ENCODE measurements at regions not wholly inside any gene's neighbourhood (a gene's known extent, or its start where the extent isn't known, plus 50 kb on each side); places are given as distances from the start of the nearest gene placed in this dataset.

DNA sequence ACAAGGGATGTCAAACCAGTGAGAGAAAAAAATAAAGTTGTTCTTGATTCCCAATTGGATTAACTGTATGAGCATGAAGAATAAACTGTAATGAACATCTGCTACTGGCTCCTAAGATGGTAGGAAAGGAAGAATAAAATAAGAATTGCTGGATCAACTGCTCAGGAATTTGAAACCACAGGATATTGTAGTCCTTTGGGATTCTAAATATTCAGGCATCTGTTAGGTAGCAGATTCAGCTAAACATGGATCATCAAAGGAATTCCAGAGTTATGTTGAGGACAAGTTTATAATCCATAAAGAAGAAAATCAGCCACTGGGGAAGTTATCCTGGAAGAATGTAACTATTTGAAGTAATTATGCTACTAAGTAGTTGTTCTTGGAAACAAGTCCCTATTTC lies 65.8 kb downstream of the ISL1 start:
- no peak for DNase-seq (ENCODE audit: low spot score)

DNA sequence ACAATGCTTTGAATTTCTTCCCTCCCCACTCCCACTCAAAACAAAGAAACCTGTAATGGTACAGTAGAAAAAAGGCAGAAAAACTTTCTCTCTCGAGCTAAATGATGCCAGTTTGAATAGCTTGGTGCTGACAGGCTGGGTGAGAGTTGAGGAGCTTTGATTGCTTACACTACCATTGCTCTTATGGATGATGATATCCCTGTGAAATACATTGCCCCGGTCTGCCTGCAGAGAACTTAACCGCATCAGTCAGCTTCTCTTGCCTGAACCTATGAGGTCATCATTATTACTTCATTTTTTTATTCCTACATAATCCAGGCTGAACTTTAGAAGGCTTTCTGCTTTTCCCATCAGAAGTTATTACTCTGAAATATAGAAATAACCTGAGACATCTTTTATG lies 69.3 kb downstream of the ISL1 start:
- no peak for DNase-seq (ENCODE audit: low spot score)

DNA sequence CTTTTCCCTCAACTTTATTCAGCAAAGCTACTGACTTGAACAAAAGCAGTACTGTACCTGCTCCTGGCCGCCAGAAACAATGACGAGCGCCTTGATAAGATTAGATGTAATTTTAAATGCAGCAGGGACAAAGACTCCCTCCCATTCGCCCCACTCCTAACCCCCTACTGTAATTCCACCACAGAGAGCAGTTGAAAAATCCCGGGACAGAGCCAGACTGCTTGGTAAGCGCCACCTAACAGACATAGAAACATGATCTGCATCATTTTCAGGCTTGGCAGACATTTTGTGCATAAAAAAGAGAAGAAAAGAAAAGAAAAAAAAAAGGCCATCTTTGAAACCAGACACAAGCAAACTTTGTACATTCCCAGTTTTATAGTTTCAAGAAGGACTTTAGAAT lies 81.9 kb downstream of the ISL1 start:
- no peak for DNase-seq (ENCODE audit: low spot score)

DNA sequence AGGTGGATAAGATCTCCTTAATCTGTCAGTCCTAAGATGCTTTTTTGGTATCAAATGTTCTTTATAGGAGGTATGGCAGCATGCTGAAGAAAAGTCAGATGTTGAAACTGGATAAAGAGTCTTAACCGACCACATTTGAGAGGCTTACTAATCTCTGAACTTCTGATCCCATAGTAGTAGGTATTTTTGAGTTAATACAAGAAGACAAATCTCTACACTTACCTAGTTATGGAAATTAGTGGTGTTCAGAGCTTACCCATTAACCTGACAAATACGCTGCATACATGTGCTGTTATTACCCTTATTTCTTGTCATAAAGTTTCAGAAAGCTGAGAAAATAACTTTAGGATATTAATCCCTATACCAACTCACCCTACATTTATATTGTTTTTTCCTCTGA lies 83.0 kb downstream of the ISL1 start:
- no peak for DNase-seq (ENCODE audit: low spot score)

DNA sequence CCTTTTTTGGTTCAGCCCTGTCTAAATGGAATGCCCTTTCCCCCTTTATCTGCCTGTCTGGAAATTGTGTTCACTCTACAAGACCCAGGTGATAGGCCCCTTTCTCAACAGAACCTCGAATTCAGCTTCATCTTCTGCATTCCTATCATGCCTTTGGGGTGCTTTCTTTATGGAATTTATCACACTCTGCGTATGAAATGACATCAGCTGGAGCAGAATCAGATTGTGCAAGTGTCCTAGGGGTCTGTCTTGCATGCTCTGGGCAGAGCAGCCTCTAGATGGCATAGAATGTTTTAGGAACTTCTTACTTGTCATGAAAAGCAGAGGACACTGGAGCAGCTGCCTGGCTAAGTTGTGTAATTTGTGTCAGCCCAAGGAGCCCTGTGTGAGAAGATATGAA lies 84.9 kb downstream of the ISL1 start:
- DNase-seq (ENCODE audit: low spot score): peak; percentile 7

DNA sequence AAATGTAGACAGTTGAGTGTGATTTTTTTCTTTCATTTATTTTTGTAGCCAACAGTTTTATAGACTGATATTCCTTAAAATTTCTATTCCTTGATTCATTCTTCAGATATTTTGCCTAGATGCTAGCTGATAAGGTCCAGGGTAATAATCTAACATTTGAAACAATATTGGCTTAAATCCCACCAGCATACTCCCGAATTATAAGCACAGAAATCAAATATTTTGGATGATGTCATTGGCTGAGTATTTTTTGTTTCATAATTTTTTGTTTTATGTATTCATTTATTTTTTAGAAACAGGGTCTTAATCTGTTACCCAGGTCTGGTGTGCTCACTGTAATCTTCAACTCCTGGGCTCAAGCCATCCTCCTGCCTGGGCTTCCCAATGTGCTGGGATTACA lies 88.4 kb downstream of the ISL1 start:
- DNase-seq (ENCODE audit: low spot score): no peak

DNA sequence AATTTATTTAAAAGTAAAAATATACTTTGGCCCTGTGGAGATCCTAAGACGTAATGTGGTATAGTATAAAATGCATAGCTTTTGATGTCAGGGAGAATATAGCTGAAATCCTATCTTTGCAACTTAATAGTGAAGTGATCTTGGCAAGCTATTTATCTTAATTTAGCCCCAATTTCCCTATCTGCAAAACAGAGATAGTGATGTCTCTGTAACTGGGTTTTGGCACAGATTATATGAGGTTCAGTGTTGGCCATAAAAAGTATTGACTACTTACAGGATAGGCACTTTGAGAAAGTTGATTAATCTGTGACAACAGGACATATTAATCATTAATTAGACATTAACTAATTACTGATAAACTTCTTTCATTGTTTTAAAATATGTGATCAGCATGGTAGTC lies 89.2 kb downstream of the ISL1 start:
- DNase-seq (ENCODE audit: low spot score): no peak

DNA sequence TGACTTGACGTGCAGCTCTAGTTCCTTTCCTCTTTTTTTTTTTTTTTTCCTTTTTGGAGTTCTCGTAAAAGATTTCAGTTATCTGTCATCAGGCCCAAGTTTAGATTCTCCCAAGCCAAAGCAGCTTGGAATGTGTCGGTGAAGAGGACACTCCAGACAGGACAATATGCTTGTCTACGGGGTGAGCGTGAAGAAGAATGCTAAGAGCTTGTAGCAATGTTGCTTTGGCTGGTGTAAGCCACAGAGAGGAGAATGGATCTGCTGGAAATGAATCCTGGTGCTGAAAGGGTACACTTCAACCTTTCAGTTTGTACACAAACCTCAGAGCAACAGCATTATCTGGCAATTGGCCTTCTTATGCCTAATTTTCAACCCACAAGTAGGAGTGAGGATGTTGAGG lies 92.4 kb downstream of the ISL1 start:
- DNase-seq (ENCODE audit: low spot score): no peak

DNA sequence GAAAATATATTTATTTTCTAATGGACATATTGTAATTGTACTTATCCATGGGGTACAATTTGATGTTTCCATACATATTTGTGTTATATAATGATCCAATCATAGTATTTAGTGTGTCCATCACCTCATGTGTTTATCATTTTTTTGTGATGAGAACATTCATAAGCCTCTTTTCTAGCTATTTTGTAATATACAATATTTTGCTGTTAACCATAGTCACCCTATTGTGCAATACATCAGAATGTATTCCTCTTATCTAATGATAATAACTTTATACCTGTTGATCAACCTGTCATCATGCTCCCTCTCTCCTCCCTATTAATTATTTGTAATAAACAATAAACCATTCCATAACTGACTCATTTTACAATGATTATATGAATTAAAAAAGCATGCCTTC lies 93.2 kb downstream of the ISL1 start:
- DNase-seq (ENCODE audit: low spot score): no peak

DNA sequence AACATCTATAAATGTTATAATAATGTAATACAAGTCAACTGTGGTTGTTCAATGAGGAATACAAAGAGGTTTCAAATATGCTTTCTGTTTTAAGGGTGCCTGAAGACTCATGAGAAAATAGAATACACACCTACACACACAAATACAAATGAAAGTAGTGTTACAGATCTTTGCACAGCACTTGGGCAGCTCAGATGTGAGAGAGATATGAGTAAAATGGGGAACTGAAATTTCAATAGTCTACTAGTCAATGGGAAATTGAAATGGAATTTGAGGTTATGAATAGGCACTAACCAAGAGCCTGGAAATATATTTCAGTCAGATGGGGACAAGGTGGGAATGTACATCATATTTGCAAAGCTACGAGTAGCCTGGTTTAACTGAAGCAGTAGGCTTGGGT lies 96.6 kb downstream of the ISL1 start:
- no peak for DNase-seq (ENCODE audit: low spot score)

DNA sequence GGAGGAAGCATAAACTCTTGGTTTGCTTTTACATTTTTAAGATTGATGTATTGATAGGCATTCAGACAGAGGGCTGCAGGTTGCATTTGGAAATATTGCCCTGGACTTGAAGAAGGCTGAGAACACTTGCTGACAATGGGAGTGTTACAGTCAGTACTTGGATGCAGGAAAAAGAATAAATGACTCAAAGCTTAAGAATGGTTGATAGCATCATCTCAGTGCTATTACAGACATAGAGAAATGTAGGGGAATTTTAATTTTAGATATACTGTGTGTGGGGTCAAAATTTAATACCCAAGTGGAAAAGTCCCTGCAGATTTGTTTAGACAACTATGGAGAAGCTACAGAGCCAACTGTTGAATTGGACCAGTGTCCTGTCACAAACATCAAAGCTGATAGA lies 101.1 kb downstream of the ISL1 start:
- no peak for DNase-seq (ENCODE audit: low spot score)

DNA sequence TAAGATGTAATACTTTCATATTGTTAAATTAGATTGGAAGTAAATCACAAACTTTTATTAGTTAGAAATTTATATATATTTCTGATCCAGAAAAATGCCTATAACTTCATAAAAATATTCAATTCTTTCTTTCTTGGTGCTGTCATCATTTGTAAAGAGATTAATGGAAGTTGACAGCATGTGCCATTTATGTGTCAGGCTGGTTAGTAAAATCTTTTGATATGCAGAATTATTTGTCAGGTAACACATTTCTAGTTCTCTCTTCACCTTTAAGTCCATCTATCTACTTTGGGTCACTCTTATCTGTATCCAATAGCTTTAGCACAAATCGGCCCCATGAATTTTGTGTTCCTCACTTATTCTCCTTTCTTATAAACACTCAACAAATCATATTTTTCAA lies 102.9 kb downstream of the ISL1 start:
- no peak for DNase-seq (ENCODE audit: low spot score)

DNA sequence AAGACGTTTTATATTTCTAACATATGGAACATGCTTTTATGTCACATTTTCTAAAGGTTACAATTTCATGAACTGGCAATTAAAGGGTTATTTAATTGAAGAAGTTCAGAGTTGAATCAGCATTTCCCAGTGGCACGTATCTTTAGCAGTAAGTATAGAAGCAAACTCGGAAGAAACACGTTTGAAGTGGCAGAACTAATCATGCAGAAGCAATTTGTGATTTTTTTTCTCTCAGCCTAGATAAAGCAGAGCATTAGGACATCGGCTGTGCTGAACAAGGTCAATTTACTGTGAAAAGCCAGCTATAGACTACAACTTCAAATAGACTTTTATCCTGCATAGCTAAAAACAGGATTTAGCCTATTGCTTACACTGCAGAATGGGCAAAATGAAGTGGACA lies 104.7 kb downstream of the ISL1 start:
- no peak for DNase-seq (ENCODE audit: low spot score)

DNA sequence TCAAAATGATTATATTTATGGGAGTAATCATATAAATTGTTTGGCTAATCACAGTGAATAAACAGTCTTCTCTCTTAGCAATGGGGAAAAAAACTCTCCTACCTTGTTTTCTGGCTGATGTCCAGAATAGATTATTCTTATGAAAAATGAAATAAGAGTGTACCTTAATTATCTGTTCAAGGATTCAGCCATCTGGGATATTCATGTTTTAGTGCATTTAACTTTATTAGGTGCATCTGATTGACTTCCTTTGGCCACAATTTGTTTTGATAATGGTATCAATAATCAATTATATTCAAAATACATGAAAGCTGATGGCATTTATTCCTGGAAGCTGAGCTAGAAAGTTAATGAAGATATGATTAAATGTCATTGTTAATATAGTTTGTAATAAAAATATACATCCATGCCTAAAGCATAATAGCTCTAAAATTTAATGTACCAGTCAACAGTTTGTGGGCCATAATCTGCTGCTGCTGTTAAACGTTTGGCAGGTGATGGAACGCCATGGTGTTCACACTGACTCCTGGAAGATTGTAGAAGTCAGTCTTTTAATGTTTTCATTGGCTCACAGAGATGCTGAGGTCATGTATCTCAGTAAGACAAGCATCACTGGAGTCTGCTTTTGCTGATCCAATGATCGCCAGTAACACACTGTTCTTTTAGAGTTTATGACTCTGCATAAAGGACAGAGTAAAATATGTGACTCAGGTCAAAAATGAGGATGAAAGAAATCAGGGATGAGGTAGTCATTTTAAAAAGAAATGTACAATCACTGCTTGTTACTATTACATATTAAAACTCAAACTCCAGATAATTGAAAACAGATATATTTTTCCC lies 105.8 kb downstream of the ISL1 start:
- DNase-seq (ENCODE audit: low spot score): no peak

DNA sequence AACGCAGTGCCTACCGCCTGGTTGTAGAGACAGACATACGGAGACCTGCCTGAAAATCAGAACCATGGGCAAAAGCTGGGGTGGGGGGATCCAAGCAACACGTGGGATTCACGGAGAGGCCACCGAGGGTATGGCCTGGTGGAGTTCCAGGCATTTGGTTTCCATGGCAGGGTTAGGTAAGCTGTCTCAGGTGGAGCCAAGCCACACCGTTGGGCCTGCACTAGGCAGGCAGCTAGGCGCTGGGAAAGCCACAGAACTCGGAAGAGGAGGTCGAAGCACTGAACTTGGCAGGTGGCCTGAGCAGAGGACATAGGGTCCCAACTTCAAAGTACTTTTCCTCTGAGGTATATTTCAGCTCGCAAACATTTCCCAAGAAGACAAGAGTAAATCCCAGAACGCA lies 111.6 kb downstream of the ISL1 start:
- DNase-seq (ENCODE audit: low spot score): no peak

DNA sequence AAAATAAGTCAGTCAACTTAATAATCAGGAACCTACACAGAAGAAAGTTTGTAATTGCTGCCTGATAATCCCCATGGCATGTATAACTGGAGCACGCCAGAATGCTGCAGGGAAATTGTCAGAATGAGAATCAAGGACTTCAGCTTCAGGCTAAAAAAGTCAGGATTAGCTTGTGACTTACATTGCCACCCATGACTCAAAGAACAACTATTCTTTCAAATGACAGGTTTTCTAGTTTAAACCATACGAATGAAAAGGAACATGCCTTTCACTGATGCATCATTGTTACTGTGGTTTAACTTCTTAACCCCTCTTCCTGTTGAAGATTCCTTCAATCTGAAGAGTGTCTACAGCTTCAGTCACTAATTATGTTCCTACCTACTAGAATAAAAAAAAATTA lies 112.4 kb downstream of the ISL1 start:
- DNase-seq (ENCODE audit: low spot score): peak; percentile 40

DNA sequence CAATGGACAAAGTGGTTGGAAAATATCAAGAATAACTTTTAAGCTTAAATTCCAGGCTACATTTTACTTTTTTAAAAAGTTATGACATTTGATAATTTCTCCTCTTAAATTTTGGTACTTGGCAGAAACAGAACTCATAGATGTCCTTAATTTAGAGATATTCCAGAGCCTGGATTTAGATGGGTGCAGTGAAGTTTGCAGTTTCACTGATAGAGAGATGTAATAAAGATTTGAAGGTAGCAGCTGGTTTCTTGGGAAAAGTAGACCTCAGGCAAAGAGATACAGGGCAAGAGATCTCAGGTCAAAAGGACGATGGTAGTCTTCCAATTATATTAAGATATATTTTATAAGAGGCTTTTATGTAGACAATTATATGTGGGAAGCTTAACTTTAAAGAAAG lies 134.6 kb downstream of the ISL1 start:
- DNase-seq (ENCODE audit: low spot score): no peak

DNA sequence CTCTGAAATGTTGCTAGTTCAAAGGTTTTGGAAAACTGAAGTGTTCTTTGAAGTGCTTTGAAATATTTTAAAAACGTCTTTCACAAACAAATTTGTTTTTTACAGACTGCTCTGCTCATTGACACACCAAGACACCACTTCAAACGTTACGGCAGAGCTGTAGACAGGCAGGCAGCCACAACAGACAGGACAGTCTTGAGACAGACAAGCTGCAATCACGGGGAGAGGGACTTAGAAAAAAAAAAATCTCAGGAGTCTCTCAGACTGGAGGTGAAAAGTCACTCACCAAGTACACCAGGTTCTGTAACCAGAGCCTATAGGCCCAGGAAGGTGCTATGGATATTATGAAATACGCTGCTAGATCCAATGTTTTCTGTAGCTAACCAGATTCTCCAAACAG lies 135.4 kb downstream of the ISL1 start:
- DNase-seq (ENCODE audit: low spot score): no peak

DNA sequence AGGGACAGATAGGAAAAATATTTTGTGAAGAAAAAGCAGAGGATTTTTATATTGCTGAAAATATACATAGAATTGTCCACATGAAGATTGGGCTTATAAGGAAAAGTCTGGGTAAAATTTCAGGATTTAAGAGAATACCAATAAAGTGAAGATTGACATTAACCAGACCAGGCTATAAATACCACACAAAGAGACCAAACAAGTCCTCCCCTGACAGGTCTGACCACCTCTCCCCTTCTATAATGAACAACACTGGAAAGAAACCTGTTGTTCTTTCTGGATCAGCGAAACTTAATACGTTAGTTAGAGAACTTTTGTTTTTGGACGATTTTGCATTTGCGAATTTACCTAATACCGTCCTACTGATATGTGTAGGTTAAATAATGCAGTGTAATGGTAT lies 138.3 kb downstream of the ISL1 start:
- DNase-seq (ENCODE audit: low spot score): no peak

DNA sequence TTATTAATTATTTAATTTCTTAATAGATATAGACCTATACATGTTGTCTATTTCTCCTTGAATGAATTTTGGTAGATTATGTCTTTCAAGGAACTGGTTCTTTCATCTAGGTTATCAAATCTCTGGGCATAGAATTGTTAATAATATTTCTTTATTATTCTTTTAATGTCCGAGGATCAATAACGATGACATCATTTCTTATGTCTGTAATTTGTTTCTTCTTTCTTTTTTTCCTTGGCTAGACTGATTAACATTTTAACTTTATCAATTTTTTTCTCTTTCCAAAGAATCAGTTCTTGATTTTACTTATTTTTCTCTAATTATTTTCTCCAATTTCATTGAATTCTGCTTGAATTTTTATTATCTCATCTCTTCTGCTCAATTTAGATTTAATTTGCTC lies 156.0 kb downstream of the ISL1 start:
- no peak for DNase-seq (ENCODE audit: low spot score)

DNA sequence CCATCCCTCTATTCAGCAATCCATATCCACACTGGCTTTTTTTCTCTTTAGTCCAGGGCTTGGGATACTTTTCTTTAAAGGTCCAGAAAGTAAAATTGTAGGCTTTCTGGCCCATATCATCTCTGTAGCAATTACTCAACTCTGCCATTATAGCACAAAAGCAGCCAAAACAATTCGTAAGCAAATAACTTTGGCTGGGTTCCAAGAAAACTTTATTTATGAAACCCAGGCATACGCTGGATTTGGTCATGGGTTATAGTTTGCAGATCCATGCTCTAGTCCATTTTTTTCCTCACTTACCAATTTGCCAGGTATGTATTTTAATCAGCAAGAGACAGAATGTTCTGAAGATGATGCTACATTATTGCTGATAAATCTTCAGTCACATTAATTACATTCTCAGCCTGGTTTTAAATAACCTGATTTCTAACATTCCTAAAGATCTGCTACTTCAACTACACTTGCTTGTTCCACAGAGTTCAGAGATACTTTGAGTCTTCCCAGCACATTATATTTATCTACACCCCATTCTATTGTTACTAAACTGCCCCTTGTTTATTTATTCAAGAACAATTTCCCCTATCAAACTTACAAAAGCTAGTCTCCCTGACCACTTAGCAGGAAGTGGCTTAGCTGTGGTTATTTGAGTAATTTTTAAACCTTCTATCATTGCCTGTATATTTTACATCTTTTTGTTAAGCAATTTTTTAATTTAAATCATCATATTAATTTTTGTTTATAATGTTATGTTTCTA lies 161.0 kb downstream of the ISL1 start:
- DNase-seq (ENCODE audit: low spot score): no peak

DNA sequence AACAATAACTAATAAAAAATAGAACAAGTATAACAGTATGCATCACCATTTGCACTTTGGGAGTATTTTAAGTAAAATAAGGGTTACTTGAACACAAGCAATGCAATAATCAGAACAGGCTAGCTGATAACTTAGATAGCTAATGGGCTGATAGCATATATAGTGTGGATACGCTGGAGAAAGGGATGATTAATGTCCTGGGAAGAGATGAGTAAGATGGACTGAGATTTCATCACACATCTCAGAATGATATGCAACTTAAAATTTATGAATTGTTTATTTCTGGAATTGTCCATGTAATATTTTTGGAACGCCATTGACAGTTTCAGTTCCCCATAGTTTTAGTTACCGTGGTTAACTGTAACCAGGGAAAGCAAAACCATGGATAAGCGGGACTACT lies 173.6 kb downstream of the ISL1 start:
- DNase-seq (ENCODE audit: low spot score): no peak

DNA sequence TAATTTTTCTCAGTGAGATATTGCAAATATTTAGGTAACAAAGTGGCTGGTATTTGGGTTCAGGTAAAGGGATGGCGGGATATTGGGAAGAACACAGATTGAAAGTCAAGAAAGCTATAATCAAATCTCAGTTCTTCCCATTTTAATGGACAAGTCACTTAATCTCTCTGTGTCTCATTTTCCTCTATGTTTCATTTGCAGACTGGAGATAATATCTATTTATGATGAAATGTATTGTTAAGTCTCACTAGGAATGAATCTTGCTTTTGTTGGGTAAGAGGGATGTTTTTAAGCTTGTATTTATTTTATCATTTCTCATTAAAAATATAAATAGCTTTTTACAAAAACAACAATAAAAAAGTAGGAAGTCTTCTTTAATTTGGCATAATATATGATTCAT lies 175.4 kb downstream of the ISL1 start:
- no peak for DNase-seq (ENCODE audit: low spot score)

DNA sequence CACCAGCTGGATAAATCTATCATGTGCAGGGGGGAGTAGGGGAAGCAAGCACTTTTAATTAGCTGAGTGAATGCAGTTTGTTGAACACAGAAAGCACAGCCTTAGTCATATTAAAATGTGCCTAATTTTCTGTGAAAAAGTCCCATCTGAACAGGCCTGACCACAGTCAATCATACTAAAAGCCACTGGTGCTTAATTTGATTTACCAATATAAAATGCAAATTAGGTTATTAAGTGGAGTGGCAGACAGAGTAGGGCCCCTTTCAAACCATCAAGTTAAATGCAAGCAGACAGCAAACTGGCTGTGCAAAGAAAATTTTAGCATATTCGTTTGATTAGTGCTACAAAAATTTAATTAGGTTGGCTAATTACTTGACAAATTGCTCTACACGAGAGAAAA lies 176.1 kb downstream of the ISL1 start:
- no peak for DNase-seq (ENCODE audit: low spot score)

Data from RKO (cell line).